Endodermal cell (in vitro differentiated cells): ENCODE measurements at regions not wholly inside any gene's neighbourhood (a gene's known extent, or its start where the extent isn't known, plus 50 kb on each side); places are given as distances from the start of the nearest gene placed in this dataset.
"Not testable (repeated sequence)": the region's sequence is repeated elsewhere in the genome, so short reads cannot be mapped to it uniquely, and the experiment has no call there.

Experiments
- DNase-seq: peaks from one replicate; pipeline ENCODE4 v3.0.0-alpha.2; 2017
- H3K27ac ChIP-seq: 2 replicates; pipeline ENCODE4 v1.5.1; 2013; ENCODE audit warnings: mild to moderate bottlenecking, low read depth, low read length, moderate library complexity
- H3K27me3 ChIP-seq: 2 replicates; pipeline ENCODE4 v1.6.1; 2013; ENCODE audit warnings: mild to moderate bottlenecking, low read length, moderate library complexity; ENCODE audit not compliant: insufficient read depth, control insufficient read depth, poor library complexity, severe bottlenecking
- H3K36me3 ChIP-seq: 2 replicates; pipeline ENCODE4 v1.7.0; 2013; ENCODE audit warnings: mild to moderate bottlenecking, low read length, moderate library complexity; ENCODE audit not compliant: control insufficient read depth, insufficient read depth
- H3K4me1 ChIP-seq: one replicate; pipeline ENCODE4 v1.7.0; 2013; ENCODE audit warnings: low read length; ENCODE audit not compliant: control insufficient read depth, insufficient read depth
- H3K4me3 ChIP-seq: 2 replicates; pipeline ENCODE4 v1.5.1; 2013; ENCODE audit warnings: mild to moderate bottlenecking, low read length, moderate library complexity
- H3K9ac ChIP-seq: 2 replicates; pipeline ENCODE4 v1.6.1; 2013; ENCODE audit warnings: mild to moderate bottlenecking, low read length, moderate library complexity; ENCODE audit not compliant: poor library complexity, severe bottlenecking; ENCODE audit errors: extremely low read depth
- H3K9me3 ChIP-seq: 2 replicates; pipeline ENCODE4 v1.6.1; 2013; ENCODE audit warnings: mild to moderate bottlenecking, low read length, moderate library complexity; ENCODE audit not compliant: control insufficient read depth
- H3K27ac Mint-ChIP-seq: 2 replicates; pipeline ENCODE4 v1.8.0; 2020; ENCODE audit warnings: mixed read lengths
- H3K27me3 Mint-ChIP-seq: 2 replicates; pipeline ENCODE4 v1.8.0; 2021; ENCODE audit warnings: mild to moderate bottlenecking, mixed read lengths; ENCODE audit not compliant: insufficient read depth
- H3K36me3 Mint-ChIP-seq: 2 replicates; pipeline ENCODE4 v1.8.0; 2020; ENCODE audit warnings: low read depth, mixed read lengths
- H3K4me1 Mint-ChIP-seq: 2 replicates; pipeline ENCODE4 v1.8.0; 2020; ENCODE audit warnings: mixed read lengths
- H3K4me3 Mint-ChIP-seq: 2 replicates; pipeline ENCODE4 v1.8.0; 2020; ENCODE audit warnings: mild to moderate bottlenecking, moderate library complexity, mixed read lengths
- H3K9me3 Mint-ChIP-seq: 2 replicates; pipeline ENCODE4 v1.8.0; 2020; ENCODE audit warnings: mild to moderate bottlenecking, mixed read lengths
- WGBS, 2 experiments: methylation state at CpG; one replicate each; pipeline versions ENCODE4 v1.1.5 to v1.1.7; 2013; ENCODE audit warnings: missing lambda C conversion rate in 2 of 2, mixed read lengths in 1 of 2; ENCODE audit not compliant: insufficient coverage in 1 of 2, insufficient read length in 1 of 2; 5-methylcytosine and 5-hydroxymethylcytosine counted together
- TF ChIP-seq, protein P1 (sequence below): fragments of 200-600 bp; sonication (generic); conservative IDR thresholded peaks from 2 replicates; pipeline ENCODE4 v1.5.0; 2021; ENCODE audit warnings: antibody characterized with exemption, mild to moderate bottlenecking

DNA sequence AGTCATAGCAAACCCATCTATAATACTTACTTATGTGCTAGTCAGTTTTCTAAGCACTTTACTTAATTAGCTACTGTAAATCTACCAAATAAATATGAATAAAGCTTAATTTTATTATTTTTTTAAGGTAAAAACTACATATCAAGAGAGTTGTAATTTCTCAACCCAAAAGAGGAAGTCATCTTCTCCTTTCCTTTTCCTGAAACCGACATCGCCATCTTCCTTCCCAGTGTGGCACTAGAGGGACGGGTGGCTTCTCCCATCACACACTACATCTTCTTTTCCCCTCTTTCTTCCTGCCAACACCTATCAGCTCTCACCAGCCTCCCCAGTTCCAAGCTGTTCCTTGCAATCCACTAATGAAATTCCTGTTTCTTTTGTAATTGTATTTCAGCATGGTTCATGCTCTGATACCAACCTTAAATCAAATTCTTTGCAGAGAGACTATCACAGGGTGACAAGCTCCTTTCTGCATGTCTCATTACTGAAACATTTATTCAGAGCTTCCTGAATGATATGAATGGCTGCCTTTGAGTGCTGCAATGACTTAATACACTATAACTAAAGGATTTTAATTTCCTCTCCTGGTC is 251.6 kb upstream of the FAM78B start:
- 92 to 100% methylated on average over 3 of the region's 3 CpGs for WGBS, 2 experiments
- no peak overlapping the region for H3K27ac Mint-ChIP-seq
- Histone ChIP-seq H3K9me3 (peaks cover 5% of the 10 kb centered on the region), H3K4me3 (no peak overlapping the region), H3K27ac (no peak overlapping the region), H3K4me1 (no peaks in the 10 kb centered on the region), H3K36me3 (no peaks in the 10 kb centered on the region), H3K9ac (no peak overlapping the region), H3K27me3 (no peaks in the 10 kb centered on the region)
- no peaks in the 10 kb centered on the region for H3K36me3 Mint-ChIP-seq
- DNase-seq, result no peak
- H3K4me1 Mint-ChIP-seq, result no peaks in the 10 kb centered on the region
- TF ChIP-seq, protein P1, sequence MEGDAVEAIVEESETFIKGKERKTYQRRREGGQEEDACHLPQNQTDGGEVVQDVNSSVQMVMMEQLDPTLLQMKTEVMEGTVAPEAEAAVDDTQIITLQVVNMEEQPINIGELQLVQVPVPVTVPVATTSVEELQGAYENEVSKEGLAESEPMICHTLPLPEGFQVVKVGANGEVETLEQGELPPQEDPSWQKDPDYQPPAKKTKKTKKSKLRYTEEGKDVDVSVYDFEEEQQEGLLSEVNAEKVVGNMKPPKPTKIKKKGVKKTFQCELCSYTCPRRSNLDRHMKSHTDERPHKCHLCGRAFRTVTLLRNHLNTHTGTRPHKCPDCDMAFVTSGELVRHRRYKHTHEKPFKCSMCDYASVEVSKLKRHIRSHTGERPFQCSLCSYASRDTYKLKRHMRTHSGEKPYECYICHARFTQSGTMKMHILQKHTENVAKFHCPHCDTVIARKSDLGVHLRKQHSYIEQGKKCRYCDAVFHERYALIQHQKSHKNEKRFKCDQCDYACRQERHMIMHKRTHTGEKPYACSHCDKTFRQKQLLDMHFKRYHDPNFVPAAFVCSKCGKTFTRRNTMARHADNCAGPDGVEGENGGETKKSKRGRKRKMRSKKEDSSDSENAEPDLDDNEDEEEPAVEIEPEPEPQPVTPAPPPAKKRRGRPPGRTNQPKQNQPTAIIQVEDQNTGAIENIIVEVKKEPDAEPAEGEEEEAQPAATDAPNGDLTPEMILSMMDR, result no peak
- H3K4me3 Mint-ChIP-seq, result no peak overlapping the region
- H3K9me3 Mint-ChIP-seq, result peaks cover 34% of the 10 kb centered on the region
- peaks cover 8% of the 10 kb centered on the region for H3K27me3 Mint-ChIP-seq

DNA sequence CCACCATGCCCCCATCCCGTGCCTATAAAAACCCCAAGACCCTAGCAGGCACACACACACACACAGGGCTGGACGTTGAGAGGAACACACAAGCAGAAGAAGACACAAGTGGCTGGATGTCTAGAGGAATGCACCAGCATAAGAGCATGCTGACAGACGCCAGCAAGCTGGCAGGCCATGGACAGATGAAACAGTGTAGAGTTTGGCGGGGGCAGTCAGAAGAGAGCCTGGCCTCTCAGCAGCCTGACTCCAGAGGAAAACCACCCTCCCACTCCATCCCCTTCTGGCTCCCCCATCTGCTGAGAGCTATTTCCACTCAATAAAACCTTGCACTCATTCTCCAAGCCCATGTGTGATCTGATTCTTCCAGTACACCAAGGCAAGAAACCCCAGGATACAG is 255.8 kb upstream of the FAM78B start:
- WGBS, 2 experiments, result 83 to 92% methylated on average over 1 to 4 of the region's 4 CpGs
- not testable (repeated sequence) for H3K27me3 Mint-ChIP-seq, H3K9ac ChIP-seq, H3K36me3 Mint-ChIP-seq, H3K9me3 Mint-ChIP-seq, H3K27ac Mint-ChIP-seq, H3K4me1 ChIP-seq, H3K27me3 ChIP-seq, H3K4me3 Mint-ChIP-seq, H3K4me3 ChIP-seq, H3K4me1 Mint-ChIP-seq, H3K27ac ChIP-seq, H3K9me3 ChIP-seq, DNase-seq, H3K36me3 ChIP-seq

DNA sequence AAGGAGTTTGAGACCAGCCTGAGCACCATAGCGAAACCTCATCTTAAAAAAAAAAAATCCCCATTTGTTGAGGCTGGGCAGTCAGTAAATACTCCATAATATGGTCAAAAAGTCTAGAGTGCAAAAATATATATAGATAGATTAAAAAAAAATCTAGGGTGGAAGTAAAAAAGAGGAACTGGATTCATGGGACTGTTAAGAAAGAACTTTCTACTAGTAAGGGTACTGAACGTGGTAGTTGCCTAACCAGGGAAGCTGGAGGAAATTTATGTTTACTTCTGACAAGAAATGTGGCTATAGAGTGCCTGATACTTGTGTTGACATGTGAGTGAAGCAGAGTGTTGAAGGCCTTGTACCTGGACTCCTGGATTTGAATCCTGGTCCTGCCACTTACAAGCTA is 265.9 kb upstream of the FAM78B start:
- Histone ChIP-seq H3K27me3 (peaks cover 10% of the 10 kb centered on the region), H3K9me3 (peaks cover 4% of the 10 kb centered on the region), H3K4me3 (no peak overlapping the region), H3K27ac (no peak overlapping the region), H3K36me3 (no peaks in the 10 kb centered on the region), H3K4me1 (no peaks in the 10 kb centered on the region), H3K9ac (no peak overlapping the region)
- Mint-ChIP-seq H3K9me3 (peaks cover 10% of the 10 kb centered on the region), H3K27me3 (peaks cover 2% of the 10 kb centered on the region), H3K4me3 (no peak overlapping the region), H3K27ac (no peak overlapping the region), H3K4me1 (peaks cover 2% of the 10 kb centered on the region), H3K36me3 (no peaks in the 10 kb centered on the region)
- 85 to 94% methylated on average over 1 of the region's 2 CpGs for WGBS, 2 experiments
- TF ChIP-seq, protein P1, result no peak
- no peak for DNase-seq
